Left ventricle myocardium superior (tissue), 1 donor: ENCODE measurements at regions not wholly inside any gene's neighbourhood (a gene's known extent, or its start where the extent isn't known, plus 50 kb on each side); places are given as distances from the start of the nearest gene placed in this dataset.
A peak's percentile ranks its signal among the peaks of the same experiment; 100 is the strongest.

ENCODE experiments used
- ATAC-seq: fragments of 200-7000 bp; cut with Tn5 transposase; one replicate; pipeline ENCODE4 v1.9.1; 2020; ENCODE audit warnings: mild to moderate bottlenecking, moderate library complexity
- DNase-seq: peaks from one replicate; pipeline ENCODE4 v3.0.0-alpha.2; 2020
- intact Hi-C: fragments of 100-400 bp; cut with micrococcal nuclease; formaldehyde crosslinking; loops from one replicate; pipeline ENCODE4 v1.11.0; 2022
- donor health status: DM: no; HTN: yes; CAD: no; lungs with severe emphysema.

DNA sequence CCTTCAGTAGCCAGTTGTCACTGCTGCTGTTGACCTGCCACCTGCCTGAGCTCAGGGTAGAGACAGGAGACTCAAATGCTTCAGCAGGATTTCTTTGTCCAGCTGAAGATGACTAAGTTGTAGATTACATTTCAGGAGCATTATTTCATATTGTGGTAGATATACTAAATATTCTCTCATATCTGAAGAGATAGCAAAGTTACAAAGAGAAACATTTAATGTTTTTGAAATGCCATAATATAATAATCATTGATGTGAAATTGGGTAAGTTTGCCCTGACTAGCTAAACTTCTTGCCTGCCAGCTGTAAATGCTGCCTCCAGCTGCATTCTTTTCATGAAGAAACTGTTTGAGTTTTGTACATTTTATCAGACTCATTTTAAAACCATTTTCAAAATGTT is 247.6 kb upstream of the CNKSR2 start:
- intact Hi-C loops = no loop called here
- no peak for ATAC-seq

DNA sequence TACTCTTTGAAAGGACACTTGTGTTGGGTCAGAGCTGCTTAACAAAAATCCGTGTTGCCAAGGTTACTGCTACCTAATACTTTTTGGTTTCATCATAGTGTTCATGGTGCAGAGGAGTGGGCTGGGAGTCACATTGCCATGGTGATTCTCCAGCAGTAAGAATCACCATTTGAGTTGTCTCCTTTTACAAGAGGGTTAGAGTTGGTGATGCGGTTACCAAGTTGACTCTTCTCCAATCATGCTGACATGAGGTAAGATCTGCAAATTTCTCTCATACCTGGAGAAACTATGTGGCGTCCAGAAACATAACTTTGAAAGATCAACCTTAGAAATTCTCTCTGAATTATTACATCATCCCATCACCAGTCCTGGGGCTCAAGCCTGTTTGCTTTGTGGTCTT is 242.9 kb upstream of the CNKSR2 start:
- ATAC-seq (no peak), DNase-seq (no peak)
- intact Hi-C loops = no loop called here

More for the DNA sequence above, 247.6 kb upstream of the CNKSR2 start:
- DNase-seq = no peak

DNA sequence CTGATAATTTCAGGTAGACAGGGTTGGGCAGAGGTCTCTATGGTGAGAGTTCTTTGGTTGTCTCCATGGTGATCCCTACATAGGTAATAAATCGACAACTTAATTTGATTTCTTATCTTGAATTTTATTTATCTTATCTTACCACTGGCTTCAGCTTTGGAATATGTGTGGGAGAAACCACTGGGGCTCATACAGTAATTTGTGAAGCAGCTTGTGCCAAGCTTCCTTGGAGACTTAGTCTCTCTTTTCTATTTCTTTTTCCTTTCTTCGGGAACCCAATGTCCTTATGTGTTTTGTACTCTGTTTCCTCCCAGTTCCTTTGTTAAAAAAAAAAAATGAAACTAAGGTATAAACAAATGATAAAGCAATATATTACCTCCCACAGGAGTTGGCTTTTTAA is 242.4 kb upstream of the CNKSR2 start:
- ATAC-seq (no peak), DNase-seq (no peak)
- intact Hi-C loops = no loop called here

DNA sequence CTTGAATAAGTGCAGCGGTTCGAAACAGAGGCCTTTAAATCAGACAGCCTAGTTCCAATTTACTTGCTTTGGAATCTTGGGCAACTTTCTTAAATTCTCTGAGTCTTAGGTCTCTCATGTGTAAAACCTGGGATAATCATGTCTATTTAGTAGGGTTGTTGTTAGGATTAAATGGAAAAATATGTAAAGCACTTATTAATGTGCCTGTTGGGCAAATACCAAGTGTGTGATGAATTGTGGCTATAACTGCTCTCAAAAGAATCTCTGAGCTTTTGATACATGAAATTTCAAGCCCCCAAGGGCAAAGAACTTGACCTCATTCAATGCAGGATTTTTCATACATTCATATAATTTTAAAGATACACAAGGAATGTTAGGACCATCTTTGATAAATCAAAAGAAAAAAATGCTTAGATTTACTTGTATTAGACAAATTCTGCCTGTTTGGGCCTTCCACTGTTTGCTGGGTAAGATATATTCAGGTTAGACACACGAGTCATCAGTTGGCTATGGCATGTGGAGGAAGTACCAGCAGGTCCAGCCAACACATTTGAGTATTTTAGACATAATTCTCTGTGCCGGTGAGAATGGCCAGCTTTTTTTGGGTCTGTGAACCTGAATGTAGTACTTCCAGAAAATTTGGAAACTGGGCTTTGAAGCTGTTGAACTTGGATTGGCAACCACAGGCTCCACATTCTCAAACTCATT is 241.4 kb upstream of the CNKSR2 start:
- no peak for ATAC-seq
- no peak for DNase-seq
- intact Hi-C loops = no loop called here

DNA sequence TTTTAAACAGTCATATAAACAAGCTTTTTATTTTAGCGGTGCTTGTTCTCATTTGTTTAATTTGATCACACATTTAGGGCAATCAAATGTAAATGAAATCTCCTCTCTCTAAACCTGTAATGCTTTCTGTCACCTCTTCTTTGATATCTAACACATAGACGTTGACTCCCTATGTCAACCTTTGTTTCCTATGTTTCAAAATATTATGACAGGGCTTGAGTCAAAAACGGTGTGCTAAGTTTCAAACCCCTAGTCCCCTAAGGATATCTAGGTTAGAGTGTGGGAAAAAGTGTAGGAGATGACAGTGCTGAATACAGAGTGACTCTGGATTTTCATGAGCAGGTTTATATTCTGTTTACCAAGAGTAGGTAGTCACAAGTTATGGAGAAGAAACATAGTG is 224.0 kb upstream of the CNKSR2 start:
- ATAC-seq (no peak), DNase-seq (no peak)
- intact Hi-C loops = no loop called here

DNA sequence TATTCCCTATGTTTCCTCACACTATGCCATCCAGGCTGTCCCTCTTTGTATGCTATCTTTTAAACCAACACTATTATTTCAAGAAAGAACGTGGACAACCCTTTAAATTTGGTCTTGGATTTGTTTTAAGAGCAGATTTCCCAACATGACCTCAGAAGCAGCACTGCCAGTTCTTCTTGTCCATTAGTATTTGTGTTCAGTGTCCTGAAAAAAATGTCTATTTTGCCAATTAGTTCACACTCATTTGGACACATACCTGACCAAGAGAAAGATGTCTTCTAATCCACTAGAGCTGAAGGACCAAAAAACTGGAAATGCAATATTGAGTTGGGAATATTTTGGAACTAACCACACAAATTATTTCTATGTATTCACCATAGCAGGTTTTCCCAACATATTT is 223.2 kb upstream of the CNKSR2 start:
- ATAC-seq (no peak), DNase-seq (no peak)
- intact Hi-C loops = no loop called here

DNA sequence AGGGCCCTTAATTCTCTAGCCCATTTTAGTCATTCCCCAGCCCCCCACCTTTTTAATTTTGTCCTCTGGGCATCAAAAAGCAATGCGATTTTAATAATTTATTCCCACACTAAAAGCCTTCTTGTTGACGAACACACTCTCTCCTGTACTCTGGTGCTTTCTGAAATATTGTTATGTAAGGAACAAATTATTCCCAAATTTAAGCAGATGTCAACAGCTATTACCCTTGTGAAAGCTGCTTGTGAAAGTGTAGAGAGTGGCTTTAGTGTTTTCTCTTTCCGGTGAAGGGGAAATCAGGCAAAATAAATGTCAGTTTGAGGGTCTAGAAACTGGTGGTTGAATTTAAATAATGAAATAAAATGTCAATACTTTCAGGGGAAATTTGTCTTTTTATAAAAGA is 221.2 kb upstream of the CNKSR2 start:
- peak; percentile 65 for ATAC-seq
- intact Hi-C loops = no loop called here
- DNase-seq = no peak

DNA sequence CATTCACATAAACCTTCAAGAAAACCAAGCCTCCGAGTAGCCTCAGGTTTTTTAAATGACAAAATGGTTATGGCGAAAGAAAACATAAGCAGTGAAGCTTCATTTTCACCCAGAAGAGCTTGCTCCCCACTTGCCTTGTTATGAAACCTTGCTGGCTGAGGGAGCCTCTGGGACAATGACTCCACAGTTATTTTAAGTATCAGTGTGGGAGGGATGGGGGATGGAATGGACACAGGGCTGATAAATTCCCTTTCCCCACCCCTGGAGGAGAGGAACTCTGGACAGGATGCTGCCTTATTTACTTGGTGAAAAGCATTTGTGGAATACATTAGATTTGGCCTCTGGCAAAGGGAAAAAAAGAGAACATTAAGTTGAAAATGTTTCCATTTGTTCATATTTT is 220.7 kb upstream of the CNKSR2 start:
- intact Hi-C loops = no loop called here
- DNase-seq = peak; percentile 23
- peak; percentile 100 for ATAC-seq

DNA sequence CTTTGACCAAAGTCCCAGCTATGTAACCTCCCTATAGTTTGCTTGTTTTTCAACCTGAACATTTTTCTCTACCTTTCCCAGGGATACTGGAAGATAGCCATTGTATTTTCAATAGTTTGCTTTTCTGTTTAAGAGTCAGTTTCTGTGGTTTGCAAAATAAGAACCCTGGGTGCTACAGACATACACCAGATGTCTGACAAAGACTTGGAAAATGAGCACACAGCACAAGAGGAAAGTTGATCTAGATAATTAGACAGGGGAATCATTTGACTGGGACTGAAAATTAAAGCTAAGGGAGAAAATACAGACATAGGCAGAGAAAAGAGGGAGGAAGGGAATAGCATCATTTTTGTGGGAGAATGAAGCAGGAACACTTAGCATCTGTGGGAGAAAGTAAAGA is 218.3 kb upstream of the CNKSR2 start:
- ATAC-seq (no peak), DNase-seq (no peak)
- intact Hi-C loops = no loop called here

DNA sequence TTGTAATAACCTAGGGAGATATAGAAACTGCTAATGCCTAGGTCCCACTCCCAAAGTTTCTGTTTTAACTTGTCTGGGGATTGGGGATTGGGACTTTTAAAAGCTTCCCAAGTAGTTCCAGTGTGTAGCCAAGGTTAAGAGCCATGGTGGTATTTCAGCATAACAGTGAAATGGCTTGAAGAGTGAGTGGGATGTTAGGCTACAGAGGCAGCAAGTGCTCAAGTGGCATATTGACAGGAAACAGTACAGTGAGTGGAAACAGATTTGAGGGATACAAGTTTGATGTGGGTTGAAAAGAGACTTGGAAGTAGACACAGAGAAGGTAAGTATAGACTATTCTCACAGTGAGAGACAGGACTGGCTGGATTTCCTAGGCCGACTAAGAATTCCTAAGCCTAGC is 217.6 kb upstream of the CNKSR2 start:
- ATAC-seq (no peak), DNase-seq (no peak)
- intact Hi-C loops = no loop called here

DNA sequence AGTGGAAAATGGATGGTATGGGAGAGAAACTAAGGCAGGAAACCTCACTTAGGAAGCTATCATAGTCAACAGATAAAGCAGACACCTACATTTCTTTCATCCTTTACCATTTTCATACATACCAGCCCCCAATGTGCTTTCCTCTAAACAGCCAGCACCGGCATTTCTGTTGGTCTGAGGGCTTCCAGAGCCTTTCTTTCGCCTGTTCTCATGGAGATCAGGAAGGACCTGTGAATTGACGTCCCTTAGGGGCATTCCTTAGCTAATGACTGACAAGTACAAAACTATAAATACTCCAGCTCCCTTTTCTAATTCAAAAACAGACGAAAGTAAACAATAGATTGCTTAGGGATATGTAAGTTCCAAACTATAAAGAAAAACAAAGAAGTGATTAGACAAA is 215.5 kb upstream of the CNKSR2 start:
- DNase-seq = no peak
- ATAC-seq = no peak
- intact Hi-C loops = no loop called here

DNA sequence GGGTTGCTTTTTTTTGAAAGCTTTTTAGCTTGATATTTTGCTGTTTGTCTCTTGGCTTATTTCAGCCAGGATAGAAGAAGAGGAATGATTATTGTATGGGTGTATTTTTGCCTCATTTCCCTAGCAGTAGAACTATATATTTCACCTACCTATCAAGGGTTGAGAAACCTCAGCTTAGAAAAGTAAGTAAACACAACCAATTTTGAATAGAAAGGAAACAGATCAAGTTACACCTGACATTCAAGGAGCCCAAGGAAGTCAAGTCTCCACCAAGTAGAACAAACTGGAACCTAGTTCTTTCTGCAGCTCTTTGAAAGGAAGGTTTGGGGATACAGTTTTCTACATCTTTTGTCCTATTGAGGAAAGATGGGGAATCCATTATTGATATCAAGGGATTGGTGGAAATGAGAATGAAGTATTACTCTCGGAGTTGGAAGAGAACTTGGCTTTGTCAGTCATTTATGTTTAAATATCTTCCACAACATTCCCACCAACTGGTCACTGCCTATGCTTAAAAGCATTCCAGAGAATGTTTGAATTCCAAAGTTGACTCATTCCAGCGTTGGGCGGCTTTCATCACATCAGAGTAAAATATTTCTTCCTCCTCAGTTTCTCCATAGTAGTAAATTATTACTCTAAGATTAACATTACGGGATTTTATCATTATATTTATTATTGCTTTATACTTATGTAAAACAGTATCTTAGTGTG is 207.8 kb upstream of the CNKSR2 start:
- DNase-seq (no peak), ATAC-seq (no peak)
- intact Hi-C loops = no loop called here

DNA sequence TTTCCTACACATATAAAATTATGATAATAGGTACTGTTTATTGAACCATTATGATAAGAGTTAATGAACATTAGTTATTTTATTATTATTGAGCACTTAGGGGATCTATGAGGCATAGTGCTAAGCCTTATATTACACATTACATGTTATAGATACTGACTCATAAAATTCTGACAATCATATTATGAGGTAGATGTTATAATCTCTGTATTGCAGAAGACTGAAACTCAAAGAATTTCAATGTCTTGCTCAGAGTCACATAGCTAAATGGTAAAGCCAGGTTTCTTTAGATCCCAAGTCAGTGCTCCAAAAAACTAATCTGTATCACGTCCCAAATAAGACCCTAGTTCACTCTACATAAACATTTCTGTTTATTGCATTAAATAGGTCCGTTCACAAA is 207.2 kb upstream of the CNKSR2 start:
- DNase-seq = no peak
- intact Hi-C loops = no loop called here
- no peak for ATAC-seq

DNA sequence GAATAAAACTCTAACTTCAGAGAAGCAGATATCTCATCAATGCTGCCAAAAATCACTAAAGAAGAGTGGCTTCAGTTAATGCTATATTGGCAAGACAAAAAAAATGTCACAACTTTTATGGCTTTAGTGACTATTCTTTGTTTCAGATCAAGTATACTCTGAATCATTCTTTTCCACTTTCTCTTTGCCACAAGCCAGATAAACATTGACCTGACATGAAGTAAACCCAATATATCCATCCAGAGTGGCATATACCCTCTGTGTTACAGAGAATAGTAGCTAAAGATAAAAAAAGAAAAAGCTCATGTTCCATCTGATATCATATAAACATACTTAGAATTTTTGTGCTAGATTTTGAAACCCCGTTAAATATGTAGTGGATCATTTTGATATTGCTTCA is 206.7 kb upstream of the CNKSR2 start:
- no peak for ATAC-seq
- no peak for DNase-seq
- intact Hi-C loops = no loop called here

DNA sequence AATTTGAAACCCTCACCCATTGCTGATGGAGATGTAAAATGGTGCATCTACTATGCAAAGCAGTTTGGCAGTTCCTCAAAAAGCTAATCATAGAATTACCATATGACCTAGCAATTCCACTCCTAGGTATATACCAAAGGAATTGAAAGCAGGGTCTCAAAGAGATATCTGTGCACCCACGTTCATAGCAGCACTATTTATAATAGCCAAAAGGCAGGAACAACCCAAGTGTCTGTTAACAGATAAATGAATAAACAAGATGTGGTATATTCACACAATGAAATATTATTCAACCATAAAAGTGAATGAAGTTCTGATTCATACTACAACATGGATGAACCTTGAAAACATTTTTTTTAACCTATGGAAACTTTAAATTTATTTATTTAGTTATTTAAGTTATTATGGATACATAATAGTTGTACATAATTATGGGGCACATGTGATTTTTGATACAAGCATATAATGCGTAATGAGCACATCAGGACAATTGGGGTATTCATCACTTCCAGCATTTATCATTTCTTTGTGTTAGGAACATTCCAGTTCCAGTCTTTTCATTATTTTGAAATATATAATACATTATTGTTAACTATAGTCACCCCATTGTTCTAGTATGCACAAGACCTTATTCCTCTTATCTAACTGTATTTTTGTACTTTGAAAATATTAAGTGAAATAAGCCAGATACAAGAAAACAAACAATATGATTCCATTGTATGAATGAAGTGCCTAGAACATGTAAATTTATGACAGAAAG is 205.6 kb upstream of the CNKSR2 start:
- ATAC-seq (no peak), DNase-seq (no peak)
- intact Hi-C loops = no loop called here

DNA sequence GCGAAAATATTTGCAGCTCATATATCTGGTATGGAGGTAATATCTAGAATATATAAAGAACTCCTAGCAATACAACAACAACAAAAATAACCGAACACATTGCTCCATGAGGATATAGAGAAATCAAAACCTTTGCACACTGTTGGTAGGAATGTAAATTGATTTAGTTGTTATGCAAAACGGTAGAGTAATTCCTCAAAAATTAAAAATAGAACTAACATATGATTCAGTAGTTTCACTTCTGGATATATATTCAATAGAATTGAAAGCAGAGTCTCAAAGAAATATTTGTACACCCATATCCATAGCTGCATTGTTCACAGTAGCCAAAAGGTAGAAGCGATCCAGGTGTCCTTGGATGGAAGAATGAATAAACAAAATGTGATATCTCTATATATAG is 203.0 kb upstream of the CNKSR2 start:
- no peak for ATAC-seq
- DNase-seq = no peak
- intact Hi-C loops = no loop called here

DNA sequence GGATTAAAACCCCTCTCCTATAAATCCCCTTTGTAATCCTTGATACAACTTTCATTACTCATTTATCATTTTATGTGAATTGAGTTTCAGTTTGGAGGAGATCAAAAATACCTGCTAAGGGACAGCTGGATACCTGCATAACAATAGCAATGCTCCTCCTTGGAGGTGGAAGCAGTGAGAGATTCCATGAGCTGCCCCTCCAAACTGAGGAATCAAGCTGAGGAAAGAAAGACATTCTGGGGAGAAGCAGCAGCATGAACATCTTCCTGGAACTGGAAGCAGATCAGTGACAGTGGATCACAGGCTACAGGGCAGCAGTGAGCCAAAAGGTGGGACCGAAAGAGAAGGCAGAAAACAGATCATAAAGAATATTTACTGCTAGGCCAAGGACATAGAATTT is 199.8 kb upstream of the CNKSR2 start:
- DNase-seq (no peak), ATAC-seq (no peak)
- intact Hi-C loops = no loop called here

DNA sequence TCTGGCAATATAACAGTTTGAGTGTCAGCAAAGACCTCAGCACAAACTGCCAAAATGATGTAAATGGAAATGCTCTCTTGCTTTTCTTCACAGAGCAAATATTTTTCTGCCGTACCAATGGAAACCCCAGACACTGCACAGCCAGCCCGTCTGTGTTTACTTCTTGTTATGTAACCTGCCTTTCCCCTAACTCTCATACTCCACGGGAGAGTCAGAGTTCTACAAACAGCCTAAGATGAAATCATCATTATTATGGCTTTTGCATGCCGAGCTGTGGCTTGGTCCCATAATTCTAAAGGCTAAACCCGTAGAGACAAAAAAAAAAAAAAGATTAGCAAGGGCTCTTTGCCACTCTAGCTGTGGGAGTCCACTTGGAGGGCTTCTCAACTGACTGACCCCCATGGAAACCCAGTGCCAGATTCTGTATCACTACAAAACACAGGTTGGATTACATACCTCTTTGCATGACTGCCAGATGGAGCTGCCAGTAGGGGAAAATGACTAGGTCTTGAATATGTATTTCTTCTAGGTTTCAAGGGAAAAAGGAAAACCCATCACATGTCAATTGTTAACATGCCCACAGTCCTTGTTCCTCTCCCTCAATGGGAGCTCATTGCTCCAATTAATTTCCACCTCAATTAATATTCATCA is 197.2 kb upstream of the CNKSR2 start:
- DNase-seq (no peak), ATAC-seq (no peak)
- intact Hi-C loops = no loop called here

DNA sequence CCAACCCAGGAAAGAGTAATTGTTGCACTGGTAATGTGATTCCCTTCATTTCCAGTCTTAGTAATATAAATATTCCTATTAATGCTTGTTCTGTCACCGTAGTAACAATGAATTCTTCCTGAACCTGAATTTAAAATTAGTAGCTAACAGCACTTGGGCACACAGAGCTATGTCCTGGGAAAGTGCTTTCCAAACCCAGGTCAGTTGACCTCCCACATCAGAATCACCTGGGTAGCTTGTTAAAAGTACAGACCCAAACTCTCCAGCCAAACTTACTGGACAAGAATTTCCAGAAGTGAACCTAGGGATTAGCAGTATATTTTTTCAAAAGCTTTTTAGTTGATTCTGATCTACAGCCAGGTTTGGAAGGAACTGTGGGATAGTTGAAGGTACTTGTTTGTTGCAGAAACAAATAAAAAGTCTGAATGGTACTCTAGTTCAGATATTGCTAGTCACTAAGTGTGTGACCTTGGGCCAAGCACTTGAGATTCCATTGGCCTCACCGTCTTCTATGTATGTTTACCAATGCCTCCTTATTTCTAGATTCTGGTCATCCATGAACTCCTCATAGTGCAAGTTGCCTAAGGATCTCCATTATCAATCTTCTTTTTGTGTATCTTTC is 192.9 kb upstream of the CNKSR2 start:
- DNase-seq (no peak), ATAC-seq (no peak)
- intact Hi-C loops = no loop called here

DNA sequence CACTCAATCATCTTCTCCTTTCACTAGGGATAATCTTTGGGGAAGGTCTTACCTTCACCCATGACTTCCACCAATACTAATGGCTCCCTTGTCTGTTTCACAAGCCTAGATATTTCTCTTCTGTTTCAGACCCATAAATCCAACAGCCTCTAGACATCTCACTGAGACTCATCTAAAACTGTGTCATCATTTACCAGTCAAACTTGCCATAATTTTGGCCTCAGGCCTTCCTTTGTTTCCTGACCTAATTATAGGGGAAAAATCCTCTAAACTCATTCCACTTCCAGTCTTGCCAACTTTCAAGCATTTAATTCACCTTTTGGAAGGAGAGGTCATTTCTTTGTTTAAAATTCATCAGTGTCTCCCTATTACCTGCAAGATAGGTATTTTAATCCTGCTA is 181.0 kb upstream of the CNKSR2 start:
- ATAC-seq = no peak
- DNase-seq = no peak
- intact Hi-C loops = no loop called here
